NCI-H1105 treated with DMSO at 0.1 percent for 48 hours (cell line): ENCODE measurements at regions not wholly inside any gene's neighbourhood (a gene's known extent, or its start where the extent isn't known, plus 50 kb on each side); places are given as distances from the start of the nearest gene placed in this dataset.

ENCODE experiments used
- DNase-seq: peaks from one replicate; lab custom pipeline; 2025; lab: John Stamatoyannopoulos, UW

DNA sequence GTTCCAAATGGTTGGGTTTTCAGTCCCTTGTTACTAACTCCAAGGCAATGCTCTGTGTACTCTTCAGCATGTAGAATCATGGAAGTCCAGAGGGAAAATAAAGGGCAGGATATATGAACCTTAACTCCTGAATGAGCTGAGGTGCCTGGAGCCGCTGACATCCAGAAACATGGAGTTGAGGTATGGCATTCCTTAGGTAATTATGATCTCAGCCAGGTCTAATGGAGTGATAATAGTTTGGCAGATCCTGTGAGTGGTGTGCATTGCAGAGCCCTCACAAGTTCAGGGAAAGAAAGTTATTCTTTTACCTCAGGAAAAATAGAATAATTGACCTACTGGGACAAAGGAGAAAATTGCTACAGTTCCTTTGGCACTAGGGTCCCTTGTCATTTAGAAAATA, 369.1 kb downstream of the ZNF608 start:
- DNase-seq, result no peak

DNA sequence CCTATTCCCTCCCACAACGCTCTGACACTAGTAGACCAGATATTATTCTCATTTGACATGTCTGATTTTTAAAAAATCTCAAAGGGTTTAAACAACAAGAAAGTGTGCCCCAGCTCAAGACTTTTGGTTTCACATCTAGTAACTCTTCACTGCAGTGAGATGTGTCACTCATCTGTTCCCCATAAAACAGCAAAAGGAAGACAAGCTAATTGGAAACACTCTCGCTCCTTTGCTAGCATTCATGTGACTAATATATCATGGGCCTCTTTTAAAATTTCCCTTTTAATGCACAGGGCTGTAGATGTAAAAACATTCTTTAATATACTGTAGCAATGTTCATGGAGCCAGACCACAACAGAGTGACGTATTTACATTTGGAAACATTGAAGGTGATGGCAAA, 372.6 kb downstream of the ZNF608 start:
- no peak for DNase-seq

DNA sequence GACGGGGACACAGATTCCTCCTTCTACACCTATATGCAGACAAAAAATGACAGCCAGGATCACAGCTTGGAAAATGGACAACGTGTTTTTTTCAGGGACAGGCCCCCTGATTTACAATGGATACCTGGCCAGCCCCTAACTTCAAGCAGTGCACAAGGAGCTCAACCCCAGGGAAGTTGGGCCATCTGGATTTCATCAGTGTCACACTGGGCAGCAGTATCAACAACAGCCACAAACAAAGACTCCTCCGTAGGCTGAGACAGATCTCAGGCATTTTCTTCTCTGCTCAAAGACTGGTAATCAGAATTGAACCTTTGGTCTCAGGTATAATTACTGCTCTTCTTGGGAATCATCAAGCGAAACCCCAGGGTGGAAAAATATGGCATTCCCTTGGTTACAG, 374.0 kb downstream of the ZNF608 start:
- DNase-seq, result no peak

DNA sequence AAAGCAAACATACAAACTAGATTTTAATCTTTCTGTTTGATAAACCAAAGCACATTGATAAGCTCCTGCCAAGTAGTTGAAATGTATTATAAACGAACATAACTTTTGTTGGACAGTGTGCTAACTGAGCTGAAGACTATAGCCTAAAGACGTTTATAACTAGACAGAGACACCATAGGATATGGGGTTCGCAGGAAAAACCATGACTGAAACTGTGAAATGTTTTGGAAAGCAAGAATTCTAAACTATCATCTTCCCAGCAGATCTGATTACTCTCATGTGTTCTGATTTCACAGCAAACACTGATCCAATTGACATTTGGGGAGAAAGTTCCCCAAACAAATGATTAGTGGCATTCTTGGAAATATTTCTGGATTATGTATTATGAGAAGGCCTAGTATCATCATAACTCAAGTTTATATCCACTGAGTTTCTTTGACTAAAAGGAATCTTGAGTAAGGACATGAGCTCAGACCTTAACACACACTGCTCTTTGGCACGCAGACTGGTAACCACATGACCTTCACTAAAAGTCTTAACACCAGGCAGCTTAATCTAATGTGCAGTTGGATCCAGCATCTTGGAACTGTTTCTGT, 375.2 kb downstream of the ZNF608 start:
- DNase-seq, result no peak

DNA sequence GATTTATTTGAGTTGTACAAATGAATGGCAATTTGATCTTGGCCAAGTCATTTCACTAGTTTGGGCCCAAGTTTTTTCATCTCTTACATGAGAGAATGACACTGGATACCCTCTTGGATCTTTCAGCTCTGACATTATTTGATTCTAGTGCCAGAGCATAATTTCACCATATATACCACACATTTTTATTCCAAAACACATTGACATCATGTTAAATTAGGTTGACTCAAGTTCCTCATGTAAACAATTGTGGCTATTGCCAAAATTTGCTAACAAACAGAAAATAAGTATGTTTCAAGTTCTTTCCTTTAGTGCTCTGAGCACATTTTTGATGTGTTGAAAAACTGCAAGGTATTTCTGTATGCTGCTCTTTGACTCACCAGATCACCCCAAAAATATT, 375.8 kb downstream of the ZNF608 start:
- no peak for DNase-seq

DNA sequence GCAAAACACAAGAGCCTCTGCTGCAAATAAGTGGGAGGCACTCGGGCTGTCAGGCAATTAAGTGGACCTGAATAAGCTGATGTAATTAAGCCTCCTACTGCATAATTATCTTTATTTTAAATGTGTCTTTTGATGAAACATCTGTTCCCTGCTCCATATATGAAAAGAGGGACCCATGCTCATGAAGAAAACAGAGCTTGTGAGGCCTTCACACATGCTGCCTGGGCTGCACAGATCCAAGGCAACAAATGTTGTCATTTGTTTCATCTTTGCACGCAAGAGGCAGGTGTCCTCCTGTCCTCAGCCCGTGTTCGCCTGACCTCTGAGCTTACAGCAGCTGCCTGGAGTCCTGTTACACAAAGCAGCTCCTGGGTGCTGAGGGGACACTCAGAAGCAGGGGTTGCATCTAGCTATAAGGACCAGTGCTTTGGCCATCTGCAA, 381.1 kb downstream of the ZNF608 start:
- DNase-seq, result peak; percentile 88

DNA sequence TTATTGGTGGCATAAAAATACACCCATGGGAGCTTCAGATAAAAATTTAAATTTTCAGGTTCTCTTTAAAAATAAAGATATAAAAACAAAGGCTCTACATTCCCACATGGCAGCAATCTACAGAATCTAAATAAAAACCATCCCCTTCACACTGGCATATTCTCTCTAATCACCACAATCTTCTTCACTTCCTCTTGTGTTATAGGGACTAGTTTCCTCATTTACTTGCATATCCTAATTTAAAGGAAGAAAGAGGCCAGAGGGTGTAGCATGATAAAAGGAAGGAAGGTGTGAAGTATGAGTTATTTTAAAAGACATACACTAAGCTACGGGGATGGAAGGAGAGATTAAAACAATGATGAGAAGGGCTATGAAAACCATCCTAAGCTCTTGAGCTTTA, 390.5 kb downstream of the ZNF608 start:
- no peak for DNase-seq

DNA sequence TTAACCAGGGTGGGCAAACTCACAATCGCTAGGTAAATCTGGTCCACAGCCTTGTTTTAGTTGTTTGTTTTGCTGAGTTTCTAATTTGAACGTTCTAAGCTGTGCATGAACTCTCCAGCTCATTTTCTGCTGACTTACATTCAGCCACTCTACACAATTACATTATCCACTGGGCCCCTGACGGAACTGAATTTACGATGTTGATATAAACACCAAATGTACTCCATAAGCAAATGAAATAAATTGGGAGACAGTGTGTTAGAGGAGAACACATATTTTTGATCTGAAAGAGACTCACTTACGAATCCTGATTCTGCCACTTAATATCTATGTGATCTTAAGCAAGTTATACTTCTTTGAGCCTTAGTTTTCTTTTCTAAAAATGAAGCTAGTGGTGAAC, 393.4 kb downstream of the ZNF608 start:
- no peak for DNase-seq

DNA sequence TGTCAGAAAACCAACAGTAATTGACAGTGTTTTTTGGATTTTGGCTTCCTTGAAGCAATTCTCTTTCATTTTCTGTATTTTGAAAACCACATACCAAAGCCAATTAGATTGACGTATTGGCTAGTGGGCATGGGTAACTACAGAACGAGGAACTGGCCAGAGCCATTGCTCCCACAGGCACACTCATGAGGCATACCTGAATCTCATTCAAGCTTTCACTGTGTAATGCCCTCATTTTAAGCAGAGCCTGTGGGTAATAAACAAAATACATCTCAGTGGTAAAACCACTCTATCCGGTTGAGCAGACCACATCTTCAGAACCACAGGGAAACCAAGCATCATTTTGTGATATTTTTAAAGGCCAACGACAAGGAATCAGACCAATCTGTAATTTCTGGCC, 394.1 kb downstream of the ZNF608 start:
- DNase-seq, result no peak

DNA sequence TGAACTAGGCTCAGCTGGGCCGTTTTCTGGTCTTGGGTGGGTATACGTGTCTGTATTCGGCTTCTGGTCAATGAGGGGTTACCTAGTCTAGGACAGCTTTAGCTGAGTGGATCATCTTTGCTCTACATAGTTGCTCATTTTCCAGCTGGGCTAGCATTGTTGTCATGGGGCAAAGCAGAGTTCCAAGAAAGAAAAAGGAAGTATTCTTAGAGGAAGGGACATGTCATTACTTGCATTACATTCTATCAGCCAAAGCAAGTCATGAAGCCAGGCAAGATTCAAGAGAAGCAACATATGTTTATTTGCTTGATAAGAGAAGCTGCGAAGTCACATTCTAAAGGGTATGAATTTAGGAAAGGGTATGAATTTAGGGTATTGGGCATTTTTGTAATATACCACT, 396.5 kb downstream of the ZNF608 start:
- DNase-seq, result no peak

DNA sequence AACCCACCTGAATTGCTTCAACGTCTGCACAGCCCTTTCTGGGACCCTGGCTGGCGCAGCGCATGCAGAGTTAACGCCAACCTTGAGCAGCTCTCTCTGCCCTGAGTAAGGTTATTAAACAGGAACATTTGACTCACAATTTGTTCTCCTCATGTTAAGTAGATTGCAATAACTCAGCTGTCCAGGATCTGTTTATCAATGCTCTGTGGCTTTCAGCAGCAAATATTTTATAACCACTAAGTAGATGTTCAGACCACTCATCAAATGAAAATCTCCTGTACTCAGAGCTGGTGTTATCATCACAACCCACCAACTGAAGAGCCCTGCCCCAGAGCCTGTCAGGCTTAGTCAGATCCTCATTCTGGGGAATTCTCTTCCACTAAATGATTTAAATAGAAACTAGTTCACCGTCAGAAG, 403.0 kb downstream of the ZNF608 start:
- DNase-seq, result no peak

DNA sequence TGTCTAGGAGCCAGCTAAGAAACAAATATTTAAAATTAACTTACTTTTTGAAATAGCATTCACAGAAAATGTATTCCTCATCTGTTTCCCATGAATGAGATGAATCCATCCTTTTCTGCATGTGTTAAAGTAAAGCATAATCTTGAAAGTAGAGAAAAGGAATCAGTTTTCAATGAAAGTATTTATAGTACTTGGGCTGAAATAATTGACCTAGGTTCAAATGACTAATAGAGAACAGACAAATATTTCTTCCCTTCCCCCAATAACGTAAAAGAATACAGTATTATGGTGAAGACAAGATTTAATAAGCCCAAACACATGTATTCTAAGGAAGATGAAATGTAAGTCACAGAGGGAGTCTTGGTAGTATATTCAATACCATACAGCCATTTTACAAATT, 403.5 kb downstream of the ZNF608 start:
- no peak for DNase-seq

DNA sequence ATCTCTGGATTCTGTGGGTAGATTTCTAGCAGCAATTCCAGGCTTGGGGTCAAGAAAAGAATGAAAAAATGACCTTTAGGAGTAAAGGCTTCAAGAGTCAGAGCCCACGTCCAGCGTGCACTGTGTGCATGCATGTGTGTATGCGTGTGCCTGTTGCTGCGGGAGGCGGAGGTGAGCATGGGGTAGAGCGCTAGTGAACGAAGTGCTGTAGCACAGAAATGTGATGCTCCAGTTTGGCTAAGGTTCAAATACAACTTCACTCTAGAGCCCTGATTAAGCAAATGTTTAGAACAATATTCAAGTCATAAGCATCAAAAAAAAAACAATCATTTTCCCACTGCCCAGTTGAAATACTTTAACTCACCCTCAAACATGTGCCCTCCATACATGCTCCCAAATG, 403.9 kb downstream of the ZNF608 start:
- no peak for DNase-seq

DNA sequence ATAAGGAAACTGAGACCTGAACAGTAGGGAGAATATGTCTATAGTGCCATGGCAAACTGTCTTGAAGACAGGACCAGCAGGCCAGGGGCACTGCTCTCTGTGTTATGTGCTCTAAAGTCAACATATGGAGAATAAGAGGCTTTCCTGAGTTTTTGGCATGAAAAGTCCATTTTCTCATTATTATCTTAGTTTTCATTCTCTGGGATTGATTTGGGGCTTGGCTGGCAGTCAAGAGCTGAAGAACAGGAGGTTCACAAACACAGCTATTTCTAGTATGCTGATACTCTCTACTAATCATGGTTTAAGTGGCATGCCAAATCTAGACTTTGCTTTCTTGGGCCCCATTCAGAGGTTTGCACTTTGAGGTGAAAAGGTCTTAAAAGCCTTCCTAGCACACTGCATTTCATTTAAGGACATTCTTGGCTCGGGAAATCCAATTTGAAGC, 404.4 kb downstream of the ZNF608 start:
- DNase-seq, result no peak

DNA sequence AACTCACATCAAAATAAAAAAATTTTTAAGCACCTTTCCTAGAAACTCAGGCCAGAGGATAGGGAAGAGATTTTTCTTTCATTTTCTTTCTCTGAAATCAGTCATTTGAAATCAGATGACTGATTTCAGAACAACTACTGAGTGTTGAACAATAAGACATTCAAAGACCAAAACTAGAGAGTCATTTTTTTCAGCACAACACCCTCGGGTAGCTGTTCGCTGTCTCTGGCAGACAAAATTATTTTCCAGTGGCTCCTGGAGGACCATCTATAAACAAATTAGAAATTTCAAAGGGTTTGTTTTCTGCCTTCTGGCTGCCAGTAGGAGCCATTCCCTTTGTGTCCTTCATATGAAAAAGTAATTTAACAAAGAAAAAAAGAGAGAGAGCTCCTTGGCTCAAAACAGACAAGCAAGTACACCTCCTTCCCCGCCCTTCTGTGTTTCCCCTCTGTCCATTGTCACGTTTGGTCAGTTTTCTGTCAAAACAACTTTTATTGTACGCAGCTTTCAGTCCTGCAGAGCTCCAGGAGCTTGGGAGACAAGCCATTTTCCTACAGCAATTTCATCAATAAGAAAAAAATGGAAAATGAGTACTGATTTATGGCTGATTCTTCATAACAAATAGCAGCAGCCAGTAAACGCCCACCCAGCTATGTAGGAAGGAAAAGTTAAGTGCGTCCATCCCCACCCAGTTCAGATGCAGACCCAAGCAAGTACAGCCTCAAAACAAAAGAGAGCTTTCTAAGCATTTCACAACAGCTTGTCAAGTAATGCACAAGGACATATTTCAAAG, 405.2 kb downstream of the ZNF608 start:
- no peak for DNase-seq

DNA sequence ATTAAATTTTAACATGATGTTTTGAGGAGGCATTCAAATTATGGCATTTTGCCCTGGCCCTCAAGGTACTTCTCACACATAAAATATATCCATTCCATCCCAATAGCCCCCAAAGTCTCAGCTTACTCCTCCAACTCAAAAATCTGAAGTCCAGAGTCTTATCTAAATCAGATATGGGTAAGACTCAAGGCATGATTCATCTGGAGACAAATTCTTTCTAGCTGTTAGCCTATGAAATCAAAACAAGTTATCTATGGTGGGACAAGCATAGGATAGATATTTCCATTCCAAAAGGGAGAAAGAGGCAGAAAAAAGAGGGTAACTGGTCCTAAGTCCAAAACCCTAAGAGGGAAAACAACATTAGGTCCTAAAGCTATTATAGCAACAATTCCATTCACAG, 408.4 kb downstream of the ZNF608 start:
- no peak for DNase-seq

DNA sequence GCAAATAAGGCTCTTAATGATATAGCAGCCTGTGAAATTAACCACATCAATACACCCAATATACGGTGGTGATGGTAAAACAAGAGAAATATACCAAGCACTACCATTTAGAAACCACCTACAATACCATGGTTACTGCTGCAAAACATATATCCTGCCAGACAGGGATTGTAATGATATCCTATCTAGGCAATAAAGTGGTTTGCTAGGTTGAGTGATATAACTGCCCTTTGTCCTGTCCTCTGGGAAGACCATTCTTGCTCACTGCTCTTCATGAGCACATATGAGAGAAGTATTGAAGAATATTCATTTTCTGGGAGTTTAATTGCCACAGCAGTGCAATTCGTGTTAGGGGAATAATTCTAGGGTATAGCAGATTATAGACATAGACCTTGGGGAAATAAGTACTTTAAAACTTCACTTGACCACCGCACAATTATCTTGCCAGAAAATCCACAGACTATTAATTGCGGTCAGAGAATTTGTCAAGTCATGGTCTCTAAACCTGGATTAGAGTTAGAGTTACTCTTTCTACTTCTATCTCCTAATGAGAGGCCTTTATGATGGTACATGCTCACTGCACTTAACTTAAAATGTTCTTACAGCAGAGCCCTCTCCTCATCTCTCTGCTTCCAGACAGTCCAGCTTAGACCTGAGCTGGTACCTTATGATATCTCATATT, 413.0 kb downstream of the ZNF608 start:
- DNase-seq, result no peak

DNA sequence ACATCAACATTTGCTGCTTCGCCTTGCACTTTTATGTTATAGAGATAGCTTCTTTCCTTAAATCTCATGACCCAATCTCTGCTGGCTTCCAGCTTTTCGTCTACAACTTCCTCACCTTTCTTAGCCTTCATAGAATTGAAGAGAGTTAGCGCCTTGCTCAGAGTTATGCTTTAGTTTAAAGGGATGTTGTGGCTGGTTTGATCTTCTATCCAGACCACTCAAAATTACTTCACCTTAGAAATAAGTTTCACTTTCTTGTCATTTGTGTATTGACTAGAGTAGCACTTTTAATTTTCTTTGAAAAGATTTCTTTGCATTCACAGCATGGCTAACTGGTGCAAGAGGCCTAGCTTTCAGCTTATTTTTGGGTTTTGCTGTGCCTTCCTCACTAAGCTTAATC, 414.2 kb downstream of the ZNF608 start:
- DNase-seq, result no peak

DNA sequence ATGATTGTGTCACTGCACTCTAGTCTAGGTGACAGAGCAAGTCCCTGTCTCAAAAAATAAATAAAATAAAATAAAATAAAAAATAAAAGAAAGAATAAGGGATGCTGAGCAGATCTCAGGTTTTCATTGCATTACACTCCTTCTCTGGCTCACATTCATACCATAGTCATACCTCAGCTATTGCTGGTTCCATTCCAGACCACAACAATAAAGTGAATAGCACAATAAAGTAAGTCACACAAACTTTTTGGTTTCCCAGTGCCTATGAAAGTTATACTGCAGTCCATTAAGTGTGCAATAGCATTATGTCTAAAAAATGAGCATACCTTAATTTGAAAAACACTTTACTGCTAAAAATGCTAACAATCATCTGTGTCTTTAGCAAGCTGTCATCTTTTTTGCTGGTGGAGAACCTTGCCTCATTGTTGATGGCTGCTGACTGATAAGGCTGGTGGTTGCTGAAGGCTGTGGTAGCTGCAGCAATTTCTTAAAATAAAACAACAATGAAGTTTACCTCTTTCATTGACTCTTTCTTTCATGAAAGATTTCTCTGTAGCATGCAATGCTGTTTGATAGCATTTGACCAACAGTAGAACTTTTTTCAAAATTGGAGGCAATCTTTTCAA, 415.7 kb downstream of the ZNF608 start:
- DNase-seq, result no peak

DNA sequence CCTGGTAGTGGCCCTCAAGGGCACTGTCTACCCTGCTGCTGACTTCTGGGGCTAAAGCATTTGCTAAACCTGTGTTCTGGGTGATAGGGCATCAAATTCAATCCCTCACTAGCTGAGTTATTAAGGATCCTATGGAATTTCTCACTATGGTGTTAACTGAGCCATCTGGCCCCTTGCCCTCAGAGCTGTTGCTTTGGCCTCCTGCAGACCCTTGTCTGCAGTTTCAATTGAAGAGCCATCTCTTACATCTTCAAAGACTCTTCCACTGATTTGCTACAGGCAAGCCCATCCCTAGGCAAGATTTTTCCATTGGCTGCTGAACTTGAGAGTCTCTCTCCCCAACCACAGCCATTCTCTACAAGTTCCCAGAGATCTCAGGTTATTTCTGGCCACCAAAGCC, 418.2 kb downstream of the ZNF608 start:
- no peak for DNase-seq

DNA sequence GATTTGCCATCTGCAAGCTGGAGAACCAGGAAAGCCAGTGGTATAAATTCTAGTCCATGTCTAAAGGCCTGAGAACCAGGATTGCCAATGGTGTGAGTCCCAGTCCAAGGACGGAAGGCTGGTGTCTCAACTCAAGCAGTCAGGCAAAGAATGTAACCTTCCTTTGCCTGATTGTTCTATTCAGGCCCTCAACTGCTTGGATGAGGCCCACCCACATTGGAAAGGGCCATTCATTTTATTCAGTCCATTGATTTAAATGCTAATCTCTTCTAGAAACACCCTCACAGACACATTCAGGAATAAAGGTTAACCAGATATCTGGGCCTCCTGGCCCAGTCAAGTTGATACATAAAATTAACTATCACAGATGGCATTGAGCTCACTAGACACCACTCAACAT, 427.8 kb downstream of the ZNF608 start:
- DNase-seq, result no peak

DNA sequence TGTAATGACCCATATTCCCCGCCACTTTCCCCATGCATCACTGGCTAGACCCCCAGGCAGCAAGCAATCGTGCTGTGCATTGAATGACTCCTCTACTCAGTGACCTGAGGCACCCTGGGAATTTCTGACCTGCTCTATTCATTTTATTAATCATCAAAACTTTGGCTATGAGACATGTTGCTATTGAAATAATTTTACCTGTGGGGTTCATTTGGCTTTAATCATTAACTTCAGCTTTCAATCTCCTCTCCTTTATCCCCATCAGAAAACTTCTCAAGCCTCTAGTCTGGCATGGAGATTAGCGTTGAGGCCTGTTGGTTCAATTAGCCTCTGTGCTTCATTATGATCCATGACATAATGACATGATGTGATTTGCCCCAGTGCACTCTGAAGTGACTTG, 429.0 kb downstream of the ZNF608 start:
- no peak for DNase-seq
